ENCODE measurements at regions not wholly inside any gene's neighbourhood (a gene's known extent, or its start where the extent isn't known, plus 50 kb on each side); places are given as distances from the start of the nearest gene placed in this dataset.

DNA sequence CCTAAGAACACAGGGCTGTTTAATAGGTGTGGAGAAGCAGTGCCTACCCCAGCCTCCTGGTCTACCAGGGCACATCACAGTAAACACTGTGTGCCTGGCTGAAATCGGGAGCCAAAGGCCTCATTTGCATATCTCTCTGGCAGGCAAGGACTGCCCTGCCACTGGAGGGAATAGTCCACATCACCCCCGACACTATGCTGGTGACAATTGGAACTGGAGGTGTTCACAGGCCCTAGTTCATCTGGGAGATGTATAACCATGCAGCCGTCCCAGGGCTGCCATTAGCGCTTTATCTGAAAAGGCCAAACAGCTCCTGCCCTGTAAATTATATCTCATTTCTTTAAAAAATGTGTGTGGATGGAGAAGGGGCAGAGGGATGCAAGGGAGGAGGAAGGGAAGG, 150.3 kb downstream of the LINC00237 start:
- H3K27me3 ChIP-seq (replicated peaks; ENCODE audit: control insufficient read depth, insufficient read depth, low read length), result no peaks in the 10 kb centered on the region
- H3K36me3 ChIP-seq (ENCODE audit: control insufficient read depth, insufficient read depth, low read length), result no peaks in the 10 kb centered on the region
- no peak overlapping the region for H3K4me3 ChIP-seq (ENCODE audit: low read depth, low read length)
- DNase-seq, result no peak
- TF ChIP-seq, protein P1, sequence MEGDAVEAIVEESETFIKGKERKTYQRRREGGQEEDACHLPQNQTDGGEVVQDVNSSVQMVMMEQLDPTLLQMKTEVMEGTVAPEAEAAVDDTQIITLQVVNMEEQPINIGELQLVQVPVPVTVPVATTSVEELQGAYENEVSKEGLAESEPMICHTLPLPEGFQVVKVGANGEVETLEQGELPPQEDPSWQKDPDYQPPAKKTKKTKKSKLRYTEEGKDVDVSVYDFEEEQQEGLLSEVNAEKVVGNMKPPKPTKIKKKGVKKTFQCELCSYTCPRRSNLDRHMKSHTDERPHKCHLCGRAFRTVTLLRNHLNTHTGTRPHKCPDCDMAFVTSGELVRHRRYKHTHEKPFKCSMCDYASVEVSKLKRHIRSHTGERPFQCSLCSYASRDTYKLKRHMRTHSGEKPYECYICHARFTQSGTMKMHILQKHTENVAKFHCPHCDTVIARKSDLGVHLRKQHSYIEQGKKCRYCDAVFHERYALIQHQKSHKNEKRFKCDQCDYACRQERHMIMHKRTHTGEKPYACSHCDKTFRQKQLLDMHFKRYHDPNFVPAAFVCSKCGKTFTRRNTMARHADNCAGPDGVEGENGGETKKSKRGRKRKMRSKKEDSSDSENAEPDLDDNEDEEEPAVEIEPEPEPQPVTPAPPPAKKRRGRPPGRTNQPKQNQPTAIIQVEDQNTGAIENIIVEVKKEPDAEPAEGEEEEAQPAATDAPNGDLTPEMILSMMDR (IDR thresholded peaks at IDR 0.05; ENCODE audit: insufficient read depth in 1 of 2, low read depth in 1 of 2, low read length in 1 of 2, severe bottlenecking in 1 of 2, unreplicated experiment in 1 of 2), result no peak
- Mint-ChIP-seq H3K9me3 (ENCODE audit: unreplicated experiment) (peaks cover under 1% of the 10 kb centered on the region), H3K36me3 (ENCODE audit: insufficient read depth, unreplicated experiment) (no peaks in the 10 kb centered on the region), H3K4me3 (ENCODE audit: unreplicated experiment) (no peak overlapping the region), H3K4me1 (ENCODE audit: low read depth, unreplicated experiment) (no peaks in the 10 kb centered on the region), H3K27me3 (ENCODE audit: insufficient read depth, unreplicated experiment) (peaks cover 3% of the 10 kb centered on the region), H3K27ac (ENCODE audit: unreplicated experiment) (no peak overlapping the region)
- intact Hi-C loops (cut with micrococcal nuclease; ENCODE audit: unreplicated experiment), result no loop called here
- CTCF ChIA-PET, result no interaction called here
- no TSS peak for BruUV-seq (replicated peaks)
- no peaks in the 10 kb centered on the region for H3K4me1 ChIP-seq
- POLR2A ChIA-PET, result no interaction called here
- H3K9me3 ChIP-seq, result no peaks in the 10 kb centered on the region

- Histone ChIP-seq H3K9me3 (no peaks in the 10 kb centered on the region), H3K4me3 (ENCODE audit: low read depth, low read length) (no peak overlapping the region), H3K4me1 (no peaks in the 10 kb centered on the region), H3K36me3 (ENCODE audit: control insufficient read depth, insufficient read depth, low read length) (no peaks in the 10 kb centered on the region), H3K27me3 (replicated peaks; ENCODE audit: control insufficient read depth, insufficient read depth, low read length) (no peaks in the 10 kb centered on the region)
- ChIA-PET CTCF (no interaction called here), POLR2A (no interaction called here)
- intact Hi-C loops (cut with micrococcal nuclease; ENCODE audit: unreplicated experiment), result no loop called here
- no peak for DNase-seq
- no TSS peak for BruUV-seq (replicated peaks)
- H3K4me3 Mint-ChIP-seq (ENCODE audit: unreplicated experiment), result no peak overlapping the region
- no peaks in the 10 kb centered on the region for H3K36me3 Mint-ChIP-seq (ENCODE audit: insufficient read depth, unreplicated experiment)
- TF ChIP-seq, protein P1 (IDR thresholded peaks at IDR 0.05; ENCODE audit: insufficient read depth in 1 of 2, low read depth in 1 of 2, low read length in 1 of 2, severe bottlenecking in 1 of 2, unreplicated experiment in 1 of 2), result no peak
- no peaks in the 10 kb centered on the region for H3K4me1 Mint-ChIP-seq (ENCODE audit: low read depth, unreplicated experiment)
- H3K27ac Mint-ChIP-seq (ENCODE audit: unreplicated experiment), result no peak overlapping the region
- H3K27me3 Mint-ChIP-seq (ENCODE audit: insufficient read depth, unreplicated experiment), result peaks cover 3% of the 10 kb centered on the region
- H3K9me3 Mint-ChIP-seq (ENCODE audit: unreplicated experiment), result no peaks in the 10 kb centered on the region
Measured at GRCh38 chr20:20953738-20954618, 152.2 kb downstream of the LINC00237 start.

GRCh38 chr20:20950620-20951019, 155.5 kb downstream of the LINC00237 start:
- Mint-ChIP-seq H3K27ac (ENCODE audit: unreplicated experiment) (no peak overlapping the region), H3K9me3 (ENCODE audit: unreplicated experiment) (peaks cover 10% of the 10 kb centered on the region), H3K27me3 (ENCODE audit: insufficient read depth, unreplicated experiment) (peaks cover 3% of the 10 kb centered on the region), H3K36me3 (ENCODE audit: insufficient read depth, unreplicated experiment) (no peaks in the 10 kb centered on the region), H3K4me3 (ENCODE audit: unreplicated experiment) (no peak overlapping the region), H3K4me1 (ENCODE audit: low read depth, unreplicated experiment) (no peaks in the 10 kb centered on the region)
- Histone ChIP-seq H3K4me1 (no peaks in the 10 kb centered on the region), H3K4me3 (ENCODE audit: low read depth, low read length) (no peak overlapping the region), H3K9me3 (no peaks in the 10 kb centered on the region), H3K36me3 (ENCODE audit: control insufficient read depth, insufficient read depth, low read length) (no peaks in the 10 kb centered on the region), H3K27me3 (replicated peaks; ENCODE audit: control insufficient read depth, insufficient read depth, low read length) (no peaks in the 10 kb centered on the region)
- POLR2A ChIA-PET, result no interaction called here
- TF ChIP-seq, protein P1 (IDR thresholded peaks at IDR 0.05; ENCODE audit: insufficient read depth in 1 of 2, low read depth in 1 of 2, low read length in 1 of 2, severe bottlenecking in 1 of 2, unreplicated experiment in 1 of 2), result no peak
- intact Hi-C loops (cut with micrococcal nuclease; ENCODE audit: unreplicated experiment), result no loop called here
- BruUV-seq (replicated peaks), result no TSS peak
- no peak for DNase-seq
- CTCF ChIA-PET, result no interaction called here
